ENCODE measurements at regions not wholly inside any gene's neighbourhood (a gene's known extent, or its start where the extent isn't known, plus 50 kb on each side); places are given as distances from the start of the nearest gene placed in this dataset.
A peak's percentile ranks its signal among the peaks of the same experiment; 100 is the strongest.

DNA sequence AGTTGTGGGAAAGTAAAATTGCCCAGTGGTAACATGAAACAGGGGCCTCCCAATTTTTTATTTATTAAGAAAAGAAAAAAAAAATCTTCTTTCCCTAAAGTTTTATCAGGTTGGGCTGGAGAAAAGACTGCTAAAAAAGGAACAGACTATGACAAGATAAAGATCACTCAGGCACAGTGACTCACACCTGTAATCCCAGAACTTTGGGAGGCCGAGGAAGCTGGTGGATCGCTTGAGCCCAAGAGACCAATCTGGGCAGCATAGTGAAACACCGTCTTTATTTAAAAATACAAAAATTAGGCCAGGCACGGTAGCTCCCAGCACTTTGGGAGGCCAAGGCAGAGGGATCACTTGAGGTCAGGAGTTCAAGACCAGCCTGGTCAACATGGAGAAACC is 312.5 kb downstream of the CETN3 start:
- Mint-ChIP-seq H3K4me1 (ENCODE audit: low read depth, unreplicated experiment) (peaks cover 22% of the 10 kb centered on the region), H3K27ac (ENCODE audit: unreplicated experiment) (peak overlapping the region; percentile 42), H3K9me3 (ENCODE audit: unreplicated experiment) (no peaks in the 10 kb centered on the region), H3K4me3 (ENCODE audit: unreplicated experiment) (no peak overlapping the region), H3K27me3 (ENCODE audit: low read depth, unreplicated experiment) (no peaks in the 10 kb centered on the region), H3K36me3 (ENCODE audit: low read depth, unreplicated experiment) (no peaks in the 10 kb centered on the region)
- DNase-seq (ENCODE audit: low read depth) (no peak), FAIRE-seq (no peak)
- H3K27me3 ChIP-seq (ENCODE audit: insufficient read depth, low read length): no peaks in the 10 kb centered on the region
- TF ChIP-seq EZH2 (IDR thresholded peaks at IDR 0.05; ENCODE audit: insufficient read depth, low read length) (no peak), CTCF (IDR thresholded peaks at IDR 0.05; ENCODE audit: insufficient read depth, low read depth, low read length) (no peak)
- H3K4me3 ChIP-seq (ENCODE audit: insufficient read depth, low read depth, low read length): no peak overlapping the region
- peak overlapping the region; percentile 77 for H3K4me2 ChIP-seq (ENCODE audit: low read length)
- H3K36me3 ChIP-seq (ENCODE audit: insufficient read depth, low read length): no peaks in the 10 kb centered on the region
- peaks cover 19% of the 10 kb centered on the region for H3K4me1 ChIP-seq (ENCODE audit: insufficient read depth, low read length)
- H3K9ac ChIP-seq (ENCODE audit: low read length): no peak overlapping the region
- no peak overlapping the region for H2AFZ ChIP-seq (ENCODE audit: low read depth, low read length)
- H3K27ac ChIP-seq (ENCODE audit: low read depth, low read length): peak overlapping the region; percentile 59
- no peaks in the 10 kb centered on the region for H4K20me1 ChIP-seq (ENCODE audit: insufficient read depth, low read length)
- no peaks in the 10 kb centered on the region for H3K79me2 ChIP-seq (ENCODE audit: insufficient read depth, low read length)
- no peaks in the 10 kb centered on the region for H3K9me3 ChIP-seq (ENCODE audit: insufficient read depth, low read depth, low read length)

- no peak for FAIRE-seq
- no peaks in the 10 kb centered on the region for H4K20me1 ChIP-seq (ENCODE audit: insufficient read depth, low read length)
- H3K4me3 ChIP-seq (ENCODE audit: insufficient read depth, low read depth, low read length): no peak overlapping the region
- H3K27me3 ChIP-seq (ENCODE audit: insufficient read depth, low read length): no peaks in the 10 kb centered on the region
- no peaks in the 10 kb centered on the region for H3K36me3 ChIP-seq (ENCODE audit: insufficient read depth, low read length)
- peaks cover 19% of the 10 kb centered on the region for H3K4me1 ChIP-seq (ENCODE audit: insufficient read depth, low read length)
- H3K36me3 Mint-ChIP-seq (ENCODE audit: low read depth, unreplicated experiment): no peaks in the 10 kb centered on the region
- no peak overlapping the region for H3K4me3 Mint-ChIP-seq (ENCODE audit: unreplicated experiment)
- no peaks in the 10 kb centered on the region for H3K9me3 ChIP-seq (ENCODE audit: insufficient read depth, low read depth, low read length)
- no peaks in the 10 kb centered on the region for H3K79me2 ChIP-seq (ENCODE audit: insufficient read depth, low read length)
- peaks cover 22% of the 10 kb centered on the region for H3K4me1 Mint-ChIP-seq (ENCODE audit: low read depth, unreplicated experiment)
- H3K27ac ChIP-seq (ENCODE audit: low read depth, low read length): peak overlapping the region; percentile 59
- peak overlapping the region; percentile 29 for H2AFZ ChIP-seq (ENCODE audit: low read depth, low read length)
- H3K27me3 Mint-ChIP-seq (ENCODE audit: low read depth, unreplicated experiment): no peaks in the 10 kb centered on the region
- H3K27ac Mint-ChIP-seq (ENCODE audit: unreplicated experiment): peak overlapping the region; percentile 63
- TF ChIP-seq EZH2 (IDR thresholded peaks at IDR 0.05; ENCODE audit: insufficient read depth, low read length) (no peak), CTCF (IDR thresholded peaks at IDR 0.05; ENCODE audit: insufficient read depth, low read depth, low read length) (no peak)
- H3K9me3 Mint-ChIP-seq (ENCODE audit: unreplicated experiment): no peaks in the 10 kb centered on the region
- H3K4me2 ChIP-seq (ENCODE audit: low read length): peak overlapping the region; percentile 77
- H3K9ac ChIP-seq (ENCODE audit: low read length): no peak overlapping the region
- peak; percentile 92 for DNase-seq (ENCODE audit: low read depth)
Observed at GRCh38 chr5:90096415-90097081, 313.0 kb downstream of the CETN3 start.

- Histone ChIP-seq H4K20me1 (ENCODE audit: insufficient read depth, low read length) (no peaks in the 10 kb centered on the region), H3K4me3 (ENCODE audit: insufficient read depth, low read depth, low read length) (no peak overlapping the region), H2AFZ (ENCODE audit: low read depth, low read length) (no peak overlapping the region), H3K27me3 (ENCODE audit: insufficient read depth, low read length) (no peaks in the 10 kb centered on the region), H3K9ac (ENCODE audit: low read length) (no peak overlapping the region), H3K27ac (ENCODE audit: low read depth, low read length) (no peak overlapping the region), H3K4me1 (ENCODE audit: insufficient read depth, low read length) (peaks cover 19% of the 10 kb centered on the region), H3K9me3 (ENCODE audit: insufficient read depth, low read depth, low read length) (no peaks in the 10 kb centered on the region), H3K79me2 (ENCODE audit: insufficient read depth, low read length) (no peaks in the 10 kb centered on the region), H3K4me2 (ENCODE audit: low read length) (no peak overlapping the region), H3K36me3 (ENCODE audit: insufficient read depth, low read length) (no peaks in the 10 kb centered on the region)
- H3K4me3 Mint-ChIP-seq (ENCODE audit: unreplicated experiment): no peak overlapping the region
- H3K36me3 Mint-ChIP-seq (ENCODE audit: low read depth, unreplicated experiment): no peaks in the 10 kb centered on the region
- H3K9me3 Mint-ChIP-seq (ENCODE audit: unreplicated experiment): no peaks in the 10 kb centered on the region
- peaks cover 22% of the 10 kb centered on the region for H3K4me1 Mint-ChIP-seq (ENCODE audit: low read depth, unreplicated experiment)
- TF ChIP-seq CTCF (IDR thresholded peaks at IDR 0.05; ENCODE audit: insufficient read depth, low read depth, low read length) (no peak), EZH2 (IDR thresholded peaks at IDR 0.05; ENCODE audit: insufficient read depth, low read length) (no peak)
- peak overlapping the region; percentile 53 for H3K27ac Mint-ChIP-seq (ENCODE audit: unreplicated experiment)
- no peaks in the 10 kb centered on the region for H3K27me3 Mint-ChIP-seq (ENCODE audit: low read depth, unreplicated experiment)
- DNase-seq (ENCODE audit: low read depth) (peak; percentile 7), FAIRE-seq (no peak)
Observed at GRCh38 chr5:90095292-90096060, 314.1 kb downstream of the CETN3 start.
